ENCODE measurements at regions not wholly inside any gene's neighbourhood (a gene's known extent, or its start where the extent isn't known, plus 50 kb on each side); places are given as distances from the start of the nearest gene placed in this dataset.

GRCh38 chr2:79223539-79223938 is 64.0 kb upstream of the REG3A start:
- TF ChIP-seq CTCF (IDR thresholded peaks at IDR 0.05 in 8 of 11, conservative IDR thresholded peaks at IDR 0.05 in 3 of 11) (no peak), POLR2A (IDR thresholded peaks at IDR 0.05) (no peak)
